Left lung (tissue), 4 donors: ENCODE measurements at regions not wholly inside any gene's neighbourhood (a gene's known extent, or its start where the extent isn't known, plus 50 kb on each side); places are given as distances from the start of the nearest gene placed in this dataset.

Experiments used
- ATAC-seq: fragments of 200-7000 bp; cut with Tn5 transposase; one replicate; pipeline ENCODE4 v1.9.1; 2020; ENCODE audit warnings: moderate library complexity
- DNase-seq, 4 donors: peaks; one replicate each; pipeline ENCODE4 v3.0.0-alpha.2; 2013 to 2020
- H3K27ac ChIP-seq, 2 donors: fragments of 200-600 bp; sonication (generic) in 1 of 2; one replicate each; pipeline versions ENCODE4 v1.5.0 to v1.8.0; 2020 to 2021
- H3K27me3 ChIP-seq, 2 donors: fragments of 200-600 bp; sonication (generic) in 1 of 2; one replicate each; pipeline versions ENCODE4 v1.5.0 to v1.8.0; 2020 to 2021
- H3K36me3 ChIP-seq, 2 donors: fragments of 200-600 bp; sonication (generic) in 1 of 2; one replicate each; pipeline versions ENCODE4 v1.5.0 to v1.8.0; 2020 to 2021
- H3K4me1 ChIP-seq, 2 donors: fragments of 200-600 bp; one replicate each; pipeline ENCODE4 v1.8.0; 2021
- H3K4me3 ChIP-seq, 2 donors: fragments of 200-600 bp; sonication (generic) in 1 of 2; one replicate each; pipeline versions ENCODE4 v1.5.0 to v1.8.0; 2020 to 2021; ENCODE audit warnings: mild to moderate bottlenecking in 1 of 2
- H3K9me3 ChIP-seq, 2 donors: fragments of 200-600 bp; sonication (generic) in 1 of 2; one replicate each; pipeline versions ENCODE4 v1.5.0 to v1.8.0; 2020 to 2021
- CTCF ChIP-seq, 2 donors: fragments of 200-600 bp; sonication (generic) in 1 of 2; IDR thresholded peaks; one replicate each; pipeline versions ENCODE4 v1.5.0 to v1.8.0; 2021; ENCODE audit warnings: antibody characterized with exemption in 2 of 2
- intact Hi-C, 2 donors: fragments of 100-400 bp; cut with DNase I; formaldehyde crosslinking; loops; one replicate each; pipeline versions ENCODE4 v1.11.2 to v1.14.2; 2022
- donor health status: DM: no; HTN: yes; CAD: no.
- donor health status: DM: no; HTN: no; CAD: no.

- DNase-seq (no peak), ATAC-seq (no peak)
- Histone ChIP-seq H3K36me3 (no peaks in the 10 kb centered on the region), H3K27ac (no peak overlapping the region), H3K27me3 (no peaks in the 10 kb centered on the region), H3K9me3 (no peaks in the 10 kb centered on the region), H3K4me3 (no peak overlapping the region), H3K4me1 (no peaks in the 10 kb centered on the region)
- intact Hi-C loops, result no loop called here
- TF ChIP-seq CTCF (IDR thresholded peaks at IDR 0.05), result no peak
These were observed 813.7 kb upstream of the HS3ST1 start for GRCh38 chr4:12242354-12242753.

- no peaks in the 10 kb centered on the region for H3K27me3 ChIP-seq
- no peaks in the 10 kb centered on the region for H3K4me1 ChIP-seq
- no peak for TF ChIP-seq CTCF (IDR thresholded peaks at IDR 0.05)
- H3K27ac ChIP-seq, result no peak overlapping the region
- ATAC-seq (no peak), DNase-seq (no peak)
- no peak overlapping the region for H3K4me3 ChIP-seq
- no peaks in the 10 kb centered on the region for H3K36me3 ChIP-seq
- intact Hi-C loops, result no loop called here
- no peaks in the 10 kb centered on the region for H3K9me3 ChIP-seq
These were observed 811.4 kb upstream of the HS3ST1 start for GRCh38 chr4:12239897-12240636.

- intact Hi-C loops, result no loop called here
- no peak for TF ChIP-seq CTCF (IDR thresholded peaks at IDR 0.05)
- DNase-seq (no peak), ATAC-seq (no peak)
- Histone ChIP-seq H3K4me3 (no peak overlapping the region), H3K9me3 (peaks cover 0 to 4% of the 10 kb centered on the region in 2 donors), H3K27ac (no peak overlapping the region), H3K4me1 (no peaks in the 10 kb centered on the region), H3K27me3 (no peaks in the 10 kb centered on the region), H3K36me3 (no peaks in the 10 kb centered on the region)
These were observed 802.4 kb upstream of the HS3ST1 start for GRCh38 chr4:12231098-12231497.

GRCh38 chr4:12221031-12221430 is 792.3 kb upstream of the HS3ST1 start:
- no peak for DNase-seq
- H3K27ac ChIP-seq, result no peak overlapping the region
- H3K27me3 ChIP-seq, result no peaks in the 10 kb centered on the region
- ATAC-seq, result no peak
- H3K4me1 ChIP-seq, result no peaks in the 10 kb centered on the region
- intact Hi-C loops, result no loop called here
- peaks cover 0 to 3% of the 10 kb centered on the region in 2 donors for H3K9me3 ChIP-seq
- H3K4me3 ChIP-seq, result no peak overlapping the region
- no peak for TF ChIP-seq CTCF (IDR thresholded peaks at IDR 0.05)
- no peaks in the 10 kb centered on the region for H3K36me3 ChIP-seq

DNA sequence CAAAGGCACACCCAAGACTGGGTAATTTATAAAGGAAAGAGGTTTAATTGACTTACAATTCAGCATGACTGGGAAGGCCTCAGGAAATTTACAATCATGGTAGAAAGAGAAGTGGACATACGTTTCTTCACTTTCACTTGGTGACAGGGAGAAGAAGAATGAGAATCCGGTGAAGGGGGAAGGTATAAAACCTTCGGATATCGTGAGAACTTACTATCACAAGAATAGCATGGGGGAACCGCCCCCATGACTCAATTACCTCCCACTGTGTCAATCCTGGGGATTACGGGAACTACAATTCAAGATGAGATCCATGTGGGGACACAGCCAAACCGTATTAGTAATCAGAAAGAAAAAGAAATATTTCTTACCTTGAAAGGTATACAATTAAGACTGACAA is 782.9 kb upstream of the HS3ST1 start:
- no peaks in the 10 kb centered on the region for H3K9me3 ChIP-seq
- DNase-seq, result no peak
- H3K36me3 ChIP-seq, result no peaks in the 10 kb centered on the region
- TF ChIP-seq CTCF (IDR thresholded peaks at IDR 0.05), result no peak
- no peaks in the 10 kb centered on the region for H3K4me1 ChIP-seq
- H3K27ac ChIP-seq, result no peak overlapping the region
- no peak for ATAC-seq
- H3K4me3 ChIP-seq, result no peak overlapping the region
- no peaks in the 10 kb centered on the region for H3K27me3 ChIP-seq
- intact Hi-C loops, result no loop called here
